ENCODE measurements at regions not wholly inside any gene's neighbourhood (a gene's known extent, or its start where the extent isn't known, plus 50 kb on each side); places are given as distances from the start of the nearest gene placed in this dataset.
"Not testable (repeated sequence)": the region's sequence is repeated elsewhere in the genome, so short reads cannot be mapped to it uniquely, and the experiment has no call there.

DNA sequence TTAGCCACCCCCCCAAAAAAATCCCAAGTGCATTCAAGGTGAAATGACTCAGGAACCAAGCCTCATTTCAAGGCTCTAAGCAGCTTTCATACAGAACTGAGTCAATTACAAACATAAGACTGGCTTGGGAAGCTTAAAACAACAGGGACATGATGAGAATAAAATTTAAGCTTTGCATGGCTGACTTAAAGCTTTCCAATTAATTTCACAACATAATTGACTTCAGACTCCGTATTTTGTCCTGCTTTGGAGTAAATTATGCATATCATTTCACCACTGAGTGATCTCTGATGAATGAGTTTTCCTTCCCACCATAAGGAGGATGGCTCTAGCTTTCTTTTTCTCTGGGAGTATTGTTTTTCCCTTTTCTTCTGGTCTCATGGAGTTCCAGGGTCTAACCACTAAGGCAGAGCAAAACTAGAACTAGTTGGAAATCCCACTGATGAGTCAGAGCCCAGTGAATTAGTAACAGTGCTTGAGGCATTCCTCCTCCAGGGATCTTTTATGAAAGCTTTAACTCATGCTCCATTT lies 72.8 kb downstream of the XCL2 start:
- no peak overlapping the region for H3K4me3 Mint-ChIP-seq
- H3K9me3 Mint-ChIP-seq: peaks cover 27% of the 10 kb centered on the region
- no peaks in the 10 kb centered on the region for H3K27me3 Mint-ChIP-seq
- H3K36me3 Mint-ChIP-seq (ENCODE audit: low read depth): no peaks in the 10 kb centered on the region
- intact Hi-C loops (cut with micrococcal nuclease): no loop called here
- no peak overlapping the region for H3K27ac Mint-ChIP-seq
- H3K4me1 Mint-ChIP-seq (ENCODE audit: low read depth): peaks cover 28% of the 10 kb centered on the region

- no peaks in the 10 kb centered on the region for H3K27me3 Mint-ChIP-seq
- H3K9me3 Mint-ChIP-seq: peaks cover 20% of the 10 kb centered on the region
- no peak overlapping the region for H3K27ac Mint-ChIP-seq
- no peaks in the 10 kb centered on the region for H3K36me3 Mint-ChIP-seq (ENCODE audit: low read depth)
- peaks cover 34% of the 10 kb centered on the region for H3K4me1 Mint-ChIP-seq (ENCODE audit: low read depth)
- no peak overlapping the region for H3K4me3 Mint-ChIP-seq
- intact Hi-C loops (cut with micrococcal nuclease): loop anchor here (5.0 kb wide), 1 partner anchor 33 kb away; no protein-coding TSS in a partner anchor
Measured at GRCh38 chr1:168469690-168470089, 74.1 kb downstream of the XCL2 start.

DNA sequence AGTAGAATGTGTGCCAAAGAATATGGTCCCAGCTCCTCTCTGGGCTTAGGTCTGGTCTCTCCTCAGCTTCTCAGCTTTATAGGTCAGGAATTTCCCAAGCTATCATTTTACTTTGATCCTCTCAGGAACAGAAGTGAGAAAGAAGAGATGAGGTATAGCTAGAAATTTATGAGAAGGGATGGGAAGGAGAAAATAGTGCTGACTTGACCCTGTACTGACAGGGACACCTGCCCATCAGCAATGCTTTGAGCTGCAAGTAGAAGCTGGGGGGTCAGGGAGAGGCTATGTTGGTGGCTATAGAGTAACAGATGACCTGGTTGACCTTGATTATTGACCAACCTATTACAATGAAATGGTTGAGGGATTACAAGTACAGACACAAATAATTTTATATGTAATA lies 75.0 kb downstream of the XCL2 start:
- H3K4me3 Mint-ChIP-seq: no peak overlapping the region
- intact Hi-C loops (cut with micrococcal nuclease): loop anchor here (5.0 kb wide), 1 partner anchor 33 kb away; no protein-coding TSS in a partner anchor
- H3K9me3 Mint-ChIP-seq: peaks cover 12% of the 10 kb centered on the region
- peaks cover 34% of the 10 kb centered on the region for H3K4me1 Mint-ChIP-seq (ENCODE audit: low read depth)
- H3K36me3 Mint-ChIP-seq (ENCODE audit: low read depth): no peaks in the 10 kb centered on the region
- H3K27me3 Mint-ChIP-seq: no peaks in the 10 kb centered on the region
- no peak overlapping the region for H3K27ac Mint-ChIP-seq

- Mint-ChIP-seq H3K27ac (no peak overlapping the region), H3K36me3 (ENCODE audit: low read depth) (no peaks in the 10 kb centered on the region), H3K4me3 (no peak overlapping the region), H3K9me3 (peaks cover 6% of the 10 kb centered on the region), H3K4me1 (ENCODE audit: low read depth) (peaks cover 34% of the 10 kb centered on the region), H3K27me3 (no peaks in the 10 kb centered on the region)
- intact Hi-C loops (cut with micrococcal nuclease): loop anchor here (5.0 kb wide), 1 partner anchor 34 kb away; no protein-coding TSS in a partner anchor
Measured at GRCh38 chr1:168468042-168468809, 75.6 kb downstream of the XCL2 start.

GRCh38 chr1:168467452-168467851 lies 76.3 kb downstream of the XCL2 start:
- H3K36me3 Mint-ChIP-seq (ENCODE audit: low read depth): no peaks in the 10 kb centered on the region
- H3K4me1 Mint-ChIP-seq (ENCODE audit: low read depth): peaks cover 34% of the 10 kb centered on the region
- no peak overlapping the region for H3K4me3 Mint-ChIP-seq
- peaks cover 3% of the 10 kb centered on the region for H3K9me3 Mint-ChIP-seq
- intact Hi-C loops (cut with micrococcal nuclease): loop anchor here (5.0 kb wide), 1 partner anchor 35 kb away; no protein-coding TSS in a partner anchor
- H3K27ac Mint-ChIP-seq: no peak overlapping the region
- H3K27me3 Mint-ChIP-seq: no peaks in the 10 kb centered on the region

DNA sequence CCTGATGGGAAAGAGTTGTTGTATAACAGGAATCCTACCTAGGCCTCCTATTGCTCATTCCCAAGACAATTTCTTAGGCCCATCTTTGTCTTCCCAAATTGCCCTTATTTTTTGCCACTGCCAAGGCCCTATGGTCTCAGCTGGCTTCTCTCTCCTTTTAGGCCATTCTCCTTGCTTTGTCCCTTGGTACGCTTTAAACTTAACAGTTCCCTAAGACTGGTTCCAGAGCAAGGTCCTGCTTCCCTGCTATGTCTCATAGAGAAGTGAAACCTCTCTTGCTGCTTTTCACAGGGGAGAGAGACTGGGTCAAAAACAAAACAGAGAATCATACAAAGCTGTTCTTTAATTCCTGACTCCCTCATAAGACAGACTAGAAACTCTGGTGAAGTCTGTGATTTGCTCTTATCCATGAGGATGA lies 77.1 kb downstream of the XCL2 start:
- H3K4me3 Mint-ChIP-seq: no peak overlapping the region
- H3K9me3 Mint-ChIP-seq: peaks cover 10% of the 10 kb centered on the region
- H3K4me1 Mint-ChIP-seq (ENCODE audit: low read depth): peaks cover 34% of the 10 kb centered on the region
- H3K36me3 Mint-ChIP-seq (ENCODE audit: low read depth): no peaks in the 10 kb centered on the region
- intact Hi-C loops (cut with micrococcal nuclease): loop anchor here (5.0 kb wide), 1 partner anchor 36 kb away; no protein-coding TSS in a partner anchor
- H3K27me3 Mint-ChIP-seq: no peaks in the 10 kb centered on the region
- H3K27ac Mint-ChIP-seq: peak overlapping the region; percentile 72

DNA sequence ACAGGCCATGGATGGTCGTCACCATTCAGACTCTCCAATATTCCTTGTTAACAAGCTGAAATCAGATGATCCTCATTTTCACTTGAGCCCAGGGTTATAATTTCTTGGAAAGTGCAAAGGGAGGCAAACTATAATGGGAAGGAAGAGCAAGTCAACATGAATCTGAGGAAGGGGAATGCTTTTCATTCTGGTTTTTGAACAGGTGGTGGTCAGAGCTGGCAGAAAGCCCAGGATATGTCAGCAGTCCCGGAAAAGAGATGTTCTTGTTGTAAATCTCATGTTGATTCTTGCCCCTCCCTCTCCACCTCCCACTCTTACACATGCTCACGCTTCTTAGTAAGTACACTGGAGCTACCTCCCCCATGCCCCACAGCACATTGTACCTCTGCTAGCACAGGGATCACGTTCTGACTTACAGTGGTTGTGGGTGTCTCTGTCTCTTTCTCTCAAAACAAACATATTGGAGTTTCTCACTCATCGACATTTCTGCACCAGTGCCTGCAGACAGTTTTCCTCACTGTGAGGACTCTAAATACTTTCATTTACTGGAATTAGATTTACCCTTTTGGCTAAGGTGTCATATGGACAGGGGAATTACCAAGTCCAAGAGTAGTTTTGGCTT lies 77.6 kb downstream of the XCL2 start:
- Mint-ChIP-seq H3K4me1 (ENCODE audit: low read depth) (peaks cover 34% of the 10 kb centered on the region), H3K36me3 (ENCODE audit: low read depth) (no peaks in the 10 kb centered on the region), H3K9me3 (peaks cover 15% of the 10 kb centered on the region), H3K27ac (peak overlapping the region; percentile 72), H3K4me3 (no peak overlapping the region), H3K27me3 (no peaks in the 10 kb centered on the region)
- intact Hi-C loops (cut with micrococcal nuclease): loop anchor here (5.0 kb wide), 1 partner anchor 36 kb away; no protein-coding TSS in a partner anchor

DNA sequence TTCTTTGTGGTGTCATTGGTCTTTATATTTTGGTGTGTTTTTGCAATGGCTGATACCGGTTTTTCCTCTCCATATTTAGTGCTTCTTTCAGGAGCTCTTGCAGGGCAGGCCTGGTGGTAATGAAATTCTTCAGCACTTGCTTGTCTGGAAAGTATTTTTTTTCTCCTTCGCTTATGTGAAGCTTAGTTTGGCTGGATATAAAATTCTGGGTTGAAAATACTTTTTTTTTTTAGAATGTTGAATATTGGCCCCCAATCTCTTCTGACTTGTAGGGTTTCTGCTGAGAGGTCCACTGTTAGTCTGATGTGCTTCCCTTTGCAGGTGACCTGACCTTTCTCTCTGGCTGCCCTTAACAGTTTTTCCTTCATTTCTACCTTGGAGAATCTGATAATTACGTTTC lies 82.7 kb downstream of the XCL2 start:
- H3K36me3 Mint-ChIP-seq (ENCODE audit: low read depth); H3K4me3 Mint-ChIP-seq; H3K27me3 Mint-ChIP-seq; H3K4me1 Mint-ChIP-seq (ENCODE audit: low read depth); H3K27ac Mint-ChIP-seq; intact Hi-C loops (cut with micrococcal nuclease): not testable (repeated sequence)
- H3K9me3 Mint-ChIP-seq: peaks cover 32% of the 10 kb centered on the region

DNA sequence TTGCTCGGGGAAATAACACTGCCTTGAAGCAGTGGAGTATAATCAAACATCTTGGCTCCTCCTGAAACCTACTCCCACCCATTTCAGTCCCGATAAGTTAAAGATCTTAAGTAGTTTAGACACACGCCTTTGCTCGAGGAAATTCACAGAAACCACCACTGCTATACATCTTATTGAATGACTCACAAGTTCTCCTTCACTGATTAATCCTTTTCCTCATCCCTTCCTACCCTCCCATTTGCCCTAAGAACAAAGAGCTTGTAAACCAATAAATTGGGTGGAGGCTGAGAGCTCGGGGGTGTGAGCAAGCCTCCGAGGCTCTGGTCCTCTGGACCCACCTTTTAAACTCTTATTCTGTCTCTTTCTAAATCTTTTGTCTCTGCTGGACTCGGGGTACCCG lies 86.5 kb downstream of the XCL2 start:
- H3K9me3 Mint-ChIP-seq: peaks cover 37% of the 10 kb centered on the region
- H3K36me3 Mint-ChIP-seq (ENCODE audit: low read depth); H3K27ac Mint-ChIP-seq; H3K4me1 Mint-ChIP-seq (ENCODE audit: low read depth); H3K4me3 Mint-ChIP-seq; H3K27me3 Mint-ChIP-seq; intact Hi-C loops (cut with micrococcal nuclease): not testable (repeated sequence)

GRCh38 chr1:168455764-168456163 lies 88.0 kb downstream of the XCL2 start:
- Mint-ChIP-seq H3K9me3 (peaks cover 27% of the 10 kb centered on the region), H3K27me3 (no peaks in the 10 kb centered on the region), H3K36me3 (ENCODE audit: low read depth) (no peaks in the 10 kb centered on the region), H3K4me1 (ENCODE audit: low read depth) (peaks cover 7% of the 10 kb centered on the region), H3K27ac (no peak overlapping the region), H3K4me3 (no peak overlapping the region)
- intact Hi-C loops (cut with micrococcal nuclease): no loop called here

DNA sequence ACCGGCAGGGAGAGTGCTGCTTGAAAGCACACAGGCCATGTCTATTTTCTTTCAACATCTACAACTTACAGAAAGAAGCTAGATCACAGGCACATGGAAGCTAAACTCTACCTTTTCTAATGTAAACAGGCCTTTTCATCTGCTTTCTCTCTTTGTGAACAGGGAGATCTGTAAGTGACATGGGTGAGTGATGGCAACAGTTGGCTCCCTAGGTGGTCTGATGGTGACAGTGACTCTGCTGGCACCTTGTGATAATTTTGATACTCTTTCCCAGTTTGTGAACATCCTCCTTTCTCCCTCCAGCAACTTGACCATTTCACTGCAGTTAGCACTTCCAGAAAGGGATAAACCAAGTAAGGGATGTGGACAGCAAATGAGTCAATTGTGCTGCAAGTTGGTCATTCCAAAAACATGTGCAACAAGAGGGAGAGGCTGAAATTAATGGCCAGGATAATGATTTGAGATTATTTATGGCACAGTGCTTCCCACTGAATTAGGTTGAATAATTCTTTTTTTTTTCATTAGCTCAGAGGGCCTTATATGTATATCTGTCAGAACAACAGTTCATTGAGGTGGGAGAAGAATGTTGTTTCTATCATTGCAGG lies 89.5 kb downstream of the XCL2 start:
- H3K27me3 Mint-ChIP-seq: no peaks in the 10 kb centered on the region
- peaks cover 7% of the 10 kb centered on the region for H3K4me1 Mint-ChIP-seq (ENCODE audit: low read depth)
- intact Hi-C loops (cut with micrococcal nuclease): no loop called here
- H3K4me3 Mint-ChIP-seq: no peak overlapping the region
- peaks cover 15% of the 10 kb centered on the region for H3K9me3 Mint-ChIP-seq
- H3K27ac Mint-ChIP-seq: no peak overlapping the region
- no peaks in the 10 kb centered on the region for H3K36me3 Mint-ChIP-seq (ENCODE audit: low read depth)

- Mint-ChIP-seq H3K9me3 (peaks cover 15% of the 10 kb centered on the region), H3K4me3 (no peak overlapping the region), H3K4me1 (ENCODE audit: low read depth) (peaks cover 7% of the 10 kb centered on the region), H3K27ac (no peak overlapping the region), H3K36me3 (ENCODE audit: low read depth) (no peaks in the 10 kb centered on the region), H3K27me3 (no peaks in the 10 kb centered on the region)
- intact Hi-C loops (cut with micrococcal nuclease): no loop called here
Measured at GRCh38 chr1:168453056-168453455, 90.7 kb downstream of the XCL2 start.

GRCh38 chr1:168452329-168452728 lies 91.5 kb downstream of the XCL2 start:
- Mint-ChIP-seq H3K9me3 (peaks cover 15% of the 10 kb centered on the region), H3K36me3 (ENCODE audit: low read depth) (no peaks in the 10 kb centered on the region), H3K4me3 (no peak overlapping the region), H3K27ac (no peak overlapping the region), H3K27me3 (no peaks in the 10 kb centered on the region), H3K4me1 (ENCODE audit: low read depth) (peaks cover 7% of the 10 kb centered on the region)
- intact Hi-C loops (cut with micrococcal nuclease): no loop called here

DNA sequence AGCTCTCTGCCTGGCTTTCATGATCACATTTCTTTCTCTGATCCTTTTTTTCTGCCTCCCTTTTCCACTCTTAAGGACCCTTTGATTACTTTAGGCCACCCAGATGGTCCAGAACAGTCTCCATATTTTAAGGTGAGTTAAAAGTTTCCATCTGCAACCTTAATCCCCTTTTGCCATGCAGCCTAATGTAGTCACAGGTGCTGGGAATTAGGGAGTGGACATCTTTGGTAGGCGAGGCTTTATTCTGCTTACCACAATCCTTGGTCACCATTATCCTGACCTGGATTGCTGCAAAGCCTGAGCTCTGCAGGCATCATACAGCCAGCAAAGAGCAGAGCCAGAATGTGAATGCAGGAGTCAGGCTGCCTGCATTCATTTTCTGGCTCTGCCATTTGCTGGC lies 95.9 kb downstream of the XCL2 start:
- H3K36me3 Mint-ChIP-seq (ENCODE audit: low read depth): no peaks in the 10 kb centered on the region
- H3K9me3 Mint-ChIP-seq: peaks cover 12% of the 10 kb centered on the region
- H3K27me3 Mint-ChIP-seq: no peaks in the 10 kb centered on the region
- intact Hi-C loops (cut with micrococcal nuclease): no loop called here
- H3K4me1 Mint-ChIP-seq (ENCODE audit: low read depth): peaks cover 7% of the 10 kb centered on the region
- no peak overlapping the region for H3K27ac Mint-ChIP-seq
- H3K4me3 Mint-ChIP-seq: no peak overlapping the region

Measured in dendritic cell treated with granulocyte-macrophage colony-stimulating factor and Interleukin-4, amounts not matched to agents 40 ng/mL and 50 ng/mL, for 4 days (primary cell).